Thyroid gland (tissue), 4 donors: ENCODE measurements at regions not wholly inside any gene's neighbourhood (a gene's known extent, or its start where the extent isn't known, plus 50 kb on each side); places are given as distances from the start of the nearest gene placed in this dataset.

Experiments
- POLR2A ChIP-seq, 2 donors: fragments of 450-650 bp; IDR thresholded peaks; one replicate each; pipeline ENCODE4 v1.6.1; 2017; ENCODE audit warnings: antibody characterized with exemption in 2 of 2, mild to moderate bottlenecking in 2 of 2, moderate library complexity in 1 of 2
- TF ChIP-seq, protein P1 (sequence below), 6 experiments: fragments of 200-600 bp in 3 of 6; fragments of 450-650 bp in 3 of 6; sonication (generic) in 3 of 6; IDR thresholded peaks; one replicate each; pipeline ENCODE4 v1.5.1; 2016 to 2019; ENCODE audit warnings: antibody characterized with exemption in 6 of 6, mild to moderate bottlenecking in 2 of 6, inconsistent platforms in 1 of 6, moderate library complexity in 1 of 6

DNA sequence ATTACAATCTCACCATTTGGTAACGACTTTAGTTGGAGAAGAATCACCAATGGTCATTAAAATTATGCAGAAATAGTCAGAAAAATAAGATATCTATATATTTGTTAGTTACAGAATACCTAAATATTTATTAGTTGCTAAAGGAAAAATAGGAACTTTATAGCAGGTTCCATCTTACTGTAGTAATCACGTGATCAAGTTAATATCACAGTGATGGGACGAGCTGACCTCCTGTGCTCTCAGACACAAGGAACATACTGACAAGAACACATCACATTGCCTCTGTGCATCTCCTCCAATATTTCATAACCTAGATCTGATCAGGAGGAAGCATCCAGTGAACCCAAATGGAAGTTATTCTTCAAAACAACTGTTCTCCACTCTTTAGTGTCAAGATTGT lies 215.3 kb downstream of the GALR1 start:
- TF ChIP-seq, protein P1, sequence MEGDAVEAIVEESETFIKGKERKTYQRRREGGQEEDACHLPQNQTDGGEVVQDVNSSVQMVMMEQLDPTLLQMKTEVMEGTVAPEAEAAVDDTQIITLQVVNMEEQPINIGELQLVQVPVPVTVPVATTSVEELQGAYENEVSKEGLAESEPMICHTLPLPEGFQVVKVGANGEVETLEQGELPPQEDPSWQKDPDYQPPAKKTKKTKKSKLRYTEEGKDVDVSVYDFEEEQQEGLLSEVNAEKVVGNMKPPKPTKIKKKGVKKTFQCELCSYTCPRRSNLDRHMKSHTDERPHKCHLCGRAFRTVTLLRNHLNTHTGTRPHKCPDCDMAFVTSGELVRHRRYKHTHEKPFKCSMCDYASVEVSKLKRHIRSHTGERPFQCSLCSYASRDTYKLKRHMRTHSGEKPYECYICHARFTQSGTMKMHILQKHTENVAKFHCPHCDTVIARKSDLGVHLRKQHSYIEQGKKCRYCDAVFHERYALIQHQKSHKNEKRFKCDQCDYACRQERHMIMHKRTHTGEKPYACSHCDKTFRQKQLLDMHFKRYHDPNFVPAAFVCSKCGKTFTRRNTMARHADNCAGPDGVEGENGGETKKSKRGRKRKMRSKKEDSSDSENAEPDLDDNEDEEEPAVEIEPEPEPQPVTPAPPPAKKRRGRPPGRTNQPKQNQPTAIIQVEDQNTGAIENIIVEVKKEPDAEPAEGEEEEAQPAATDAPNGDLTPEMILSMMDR (IDR thresholded peaks at IDR 0.05): no peak
- TF ChIP-seq POLR2A (IDR thresholded peaks at IDR 0.05): no peak
